Right hindlimb (tissue), 1 donor: ENCODE measurements at regions not wholly inside any gene's neighbourhood (a gene's known extent, or its start where the extent isn't known, plus 50 kb on each side); places are given as distances from the start of the nearest gene placed in this dataset.
"Not testable (repeated sequence)": the region's sequence is repeated elsewhere in the genome, so short reads cannot be mapped to it uniquely, and the experiment has no call there.

Source experiments
- DNase-seq: peaks from one replicate; pipeline ENCODE4 v3.0.0-alpha.2; 2018

DNA sequence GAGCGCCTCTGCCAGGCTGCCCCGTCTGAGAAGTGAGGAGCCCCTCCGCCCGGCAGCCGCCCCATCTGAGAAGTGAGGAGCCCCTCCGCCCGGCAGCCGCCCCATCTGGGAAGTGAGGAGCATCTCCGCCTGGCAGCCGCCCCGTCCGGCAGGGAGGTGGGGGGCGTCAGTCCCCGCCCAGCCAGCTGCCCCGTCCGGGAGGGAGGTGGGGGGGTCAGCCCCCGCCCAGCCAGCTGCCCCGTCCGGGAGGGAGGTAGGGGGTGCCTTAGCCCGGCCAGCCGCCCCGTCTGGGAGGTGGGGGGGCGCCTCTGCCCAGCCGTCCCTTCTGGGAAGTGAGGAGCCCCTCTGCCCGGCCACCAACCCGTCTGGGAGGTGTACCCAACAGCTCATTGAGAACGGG is 75.4 kb upstream of the DIO2 start:
- DNase-seq, result not testable (repeated sequence)

DNA sequence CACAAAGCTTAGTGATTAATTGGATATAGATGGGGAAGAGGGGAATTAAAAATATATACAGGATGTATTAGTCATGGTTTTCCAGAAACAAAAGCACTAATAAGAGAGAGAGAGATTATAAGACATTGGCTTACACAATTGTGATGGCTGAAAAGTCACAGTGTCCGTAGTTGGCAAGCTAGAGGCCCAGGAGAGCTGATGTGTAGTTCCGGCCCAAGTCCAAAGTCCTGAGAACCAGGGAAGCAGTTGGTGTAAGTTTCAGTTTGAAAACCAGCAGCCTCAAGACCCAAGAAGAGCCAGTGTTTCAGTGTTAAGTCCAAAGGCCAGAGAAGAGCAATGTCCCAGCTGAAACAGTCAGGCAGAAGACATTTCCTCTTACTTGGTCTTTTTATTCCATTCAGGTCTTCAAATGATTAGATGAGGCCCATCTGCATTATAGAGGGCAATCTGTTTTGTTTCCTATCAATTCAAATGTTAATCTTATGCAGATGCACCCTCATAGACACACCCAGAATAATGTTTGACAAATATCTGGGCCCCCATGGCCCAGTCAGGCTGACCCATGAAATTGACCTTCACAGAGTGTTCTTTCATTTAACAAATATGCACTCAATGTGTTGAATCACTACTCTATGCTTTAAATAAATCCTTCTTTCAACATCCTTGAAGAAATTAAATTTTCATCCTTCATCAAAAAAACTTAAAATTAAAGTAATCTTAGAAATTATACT is 67.2 kb upstream of the DIO2 start:
- DNase-seq, result peak; percentile 35

DNA sequence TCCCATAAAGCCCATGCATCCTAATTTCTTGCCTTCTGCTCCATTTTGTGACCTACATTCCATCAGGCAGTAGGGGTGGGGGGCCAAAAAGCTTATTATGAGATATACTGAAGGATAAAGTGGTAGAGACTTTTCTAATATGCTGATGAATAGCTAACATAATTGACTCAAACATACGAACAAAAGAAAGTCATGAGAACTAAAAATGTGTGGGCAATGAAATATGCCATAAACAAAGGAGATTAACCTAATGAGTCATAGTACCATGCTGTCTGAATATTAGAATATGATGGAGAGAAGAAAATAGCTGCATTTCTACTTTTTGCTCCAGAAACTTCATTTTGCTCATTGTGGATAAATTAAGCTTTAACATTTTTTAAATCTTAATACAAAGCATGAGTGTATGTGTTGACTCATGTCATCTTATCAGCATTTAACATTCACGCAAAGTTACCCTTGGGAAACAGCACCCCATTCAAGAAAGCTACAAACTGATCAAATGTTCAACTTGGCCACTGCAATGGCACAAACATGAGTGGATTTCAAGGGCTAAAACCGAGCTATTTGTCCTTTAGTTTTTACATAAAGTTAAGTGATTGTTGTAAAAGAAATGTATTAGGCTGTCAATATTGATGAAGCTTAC is 64.0 kb upstream of the DIO2 start:
- no peak for DNase-seq

GRCh38 chr14:80274310-80274709 is 63.0 kb upstream of the DIO2 start:
- DNase-seq, result not testable (repeated sequence)

DNA sequence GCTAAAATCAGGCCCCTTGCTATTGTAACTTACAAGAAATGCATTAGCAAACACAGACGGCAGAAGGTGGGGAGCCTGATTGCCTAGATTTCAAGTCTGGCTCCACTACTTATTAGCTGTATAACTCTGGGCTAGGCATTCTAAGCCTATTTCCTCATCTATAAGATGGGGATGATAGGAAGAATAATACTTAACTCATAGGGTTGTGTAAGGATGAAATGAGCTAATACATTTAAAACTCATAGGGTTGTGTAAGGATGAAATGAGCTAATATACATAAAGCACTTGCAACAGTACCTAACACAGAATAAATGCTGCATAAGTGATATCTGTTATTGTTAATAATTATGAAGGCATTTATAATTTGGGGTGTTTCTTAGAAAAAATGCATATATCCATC is 60.1 kb upstream of the DIO2 start:
- DNase-seq, result no peak

- no peak for DNase-seq
Measured at GRCh38 chr14:80269353-80269925, 58.1 kb upstream of the DIO2 start.

DNA sequence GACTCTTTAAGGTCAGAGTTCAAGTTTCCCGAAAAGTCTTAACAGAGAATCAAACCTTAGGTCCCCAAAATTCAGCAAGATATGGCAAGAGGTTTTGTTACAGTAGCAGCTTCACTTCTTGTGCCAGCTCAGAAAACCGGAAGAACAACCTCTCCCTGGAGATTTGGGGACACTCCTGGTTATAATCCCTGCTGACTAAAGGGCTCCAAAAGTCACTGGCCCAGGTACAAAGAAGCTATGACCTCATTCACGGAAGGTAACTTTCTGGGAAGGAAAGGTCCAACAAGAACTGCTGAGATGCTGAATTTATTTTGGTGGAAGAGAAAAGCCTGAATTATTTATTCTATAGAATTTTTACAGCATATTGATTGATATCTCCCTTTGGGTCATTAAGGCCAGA is 55.6 kb upstream of the DIO2 start:
- DNase-seq, result no peak

DNA sequence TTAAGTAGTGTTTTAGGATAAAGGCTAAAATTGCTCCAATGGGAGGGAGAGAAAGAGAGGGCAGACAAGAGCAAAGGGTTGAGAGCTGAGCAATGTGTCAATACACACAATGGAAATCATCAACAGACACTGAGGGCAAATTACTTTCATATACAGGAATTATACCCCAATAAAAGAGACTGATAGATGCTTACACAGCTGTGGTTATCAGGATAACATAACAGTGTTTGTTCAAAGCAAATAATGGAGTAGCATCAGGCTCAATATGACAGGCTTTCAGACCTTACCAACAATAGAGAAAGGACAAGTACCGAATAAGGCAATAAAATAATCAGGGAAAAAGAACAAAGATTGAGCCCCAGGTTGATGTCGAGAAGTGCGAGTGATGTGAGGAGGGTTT is 53.4 kb upstream of the DIO2 start:
- no peak for DNase-seq
